DND-41 (cell line): ENCODE measurements at regions not wholly inside any gene's neighbourhood (a gene's known extent, or its start where the extent isn't known, plus 50 kb on each side); places are given as distances from the start of the nearest gene placed in this dataset.
"Not testable (repeated sequence)": the region's sequence is repeated elsewhere in the genome, so short reads cannot be mapped to it uniquely, and the experiment has no call there.

Source experiments
- ATAC-seq: fragments of 200-7000 bp; cut with Tn5 transposase; 3 replicates; pipeline ENCODE4 v1.9.1; 2021; ENCODE audit warnings: low read depth; ENCODE audit not compliant: insufficient read depth
- DNase-seq: peaks from one replicate; pipeline ENCODE4 v3.0.0-alpha.2; 2020
- H2AFZ ChIP-seq: 2 replicates; pipeline ENCODE4 v1.6.0; 2012; ENCODE audit warnings: low read depth, low read length
- H3K27ac ChIP-seq: 2 replicates; pipeline ENCODE4 v1.5.1; 2012; ENCODE audit warnings: low read length, inconsistent platforms
- H3K27me3 ChIP-seq: fragments of 200-600 bp; sonication (generic); 2 replicates; pipeline ENCODE4 v1.6.0; 2012; ENCODE audit warnings: low read length, mild to moderate bottlenecking, inconsistent platforms; ENCODE audit not compliant: insufficient read depth, poor library complexity
- H3K36me3 ChIP-seq: 2 replicates; pipeline ENCODE4 v1.5.1; 2012; ENCODE audit warnings: low read length, inconsistent platforms; ENCODE audit not compliant: insufficient read depth
- H3K4me1 ChIP-seq: 2 replicates; pipeline ENCODE4 v1.5.1; 2012; ENCODE audit warnings: mild to moderate bottlenecking, low read length; ENCODE audit not compliant: insufficient read depth
- H3K4me2 ChIP-seq: 2 replicates; pipeline ENCODE4 v1.6.0; 2012; ENCODE audit warnings: mild to moderate bottlenecking, moderate library complexity, low read length, inconsistent platforms; ENCODE audit not compliant: insufficient read depth
- H3K4me3 ChIP-seq, 2 experiments: fragments of 200-600 bp in 1 of 2; shearing (Covaris generic) in 1 of 2; 2 replicates each; pipeline ENCODE4 v1.5.1; 2012 to 2016; ENCODE audit warnings: inconsistent platforms in 2 of 2, low read length in 2 of 2, mild to moderate bottlenecking in 2 of 2, low read depth in 1 of 2, moderate library complexity in 1 of 2
- H3K79me2 ChIP-seq: 2 replicates; pipeline ENCODE4 v1.6.0; 2012; ENCODE audit warnings: low read length, inconsistent platforms; ENCODE audit not compliant: insufficient read depth
- H3K9ac ChIP-seq: 2 replicates; pipeline ENCODE4 v1.6.0; 2012; ENCODE audit warnings: low read depth, mild to moderate bottlenecking, inconsistent platforms, low read length, moderate library complexity
- H3K9me3 ChIP-seq: 2 replicates; pipeline ENCODE4 v1.5.1; 2012; ENCODE audit warnings: low read length, moderate library complexity, mild to moderate bottlenecking, inconsistent platforms; ENCODE audit not compliant: insufficient read depth, severe bottlenecking
- H4K20me1 ChIP-seq: 2 replicates; pipeline ENCODE4 v1.6.0; 2012; ENCODE audit warnings: low read length; ENCODE audit not compliant: insufficient read depth
- CTCF ChIP-seq: IDR thresholded peaks from 2 replicates; pipeline ENCODE4 v1.5.1; 2012; ENCODE audit warnings: borderline replicate concordance, low read length, moderate library complexity, mild to moderate bottlenecking; ENCODE audit not compliant: poor library complexity, severe bottlenecking; ENCODE audit errors: extremely low read depth
- EZH2 ChIP-seq: IDR thresholded peaks from 3 replicates; pipeline ENCODE4 v1.6.1; 2012; ENCODE audit warnings: borderline replicate concordance, low read depth, mild to moderate bottlenecking, moderate library complexity, low read length, inconsistent platforms; ENCODE audit not compliant: severe bottlenecking

DNA sequence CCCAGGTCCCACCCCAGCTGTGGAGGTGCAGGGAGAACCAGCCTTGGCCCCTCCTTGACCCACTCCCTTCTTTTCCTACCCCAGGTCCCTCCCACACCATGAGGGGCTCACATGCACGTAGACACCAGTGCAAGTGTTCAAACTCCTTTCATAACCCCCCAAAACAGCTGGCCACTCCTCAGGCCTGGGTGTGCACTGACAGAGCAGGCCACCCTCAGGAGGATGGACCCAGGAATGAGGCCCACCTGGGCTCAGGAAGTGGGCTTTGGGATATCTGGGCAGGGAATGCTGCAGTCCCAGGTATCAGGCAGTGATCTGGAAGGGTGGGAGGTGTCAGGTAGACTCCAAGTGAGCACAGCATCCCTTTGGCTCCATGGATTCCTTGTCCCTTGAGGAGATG is 723.8 kb downstream of the MATN1 start:
- no peak overlapping the region for H2AFZ ChIP-seq
- H3K4me3 ChIP-seq: no peak overlapping the region
- no peak overlapping the region for H3K4me2 ChIP-seq
- ATAC-seq: no peak
- no peaks in the 10 kb centered on the region for H4K20me1 ChIP-seq
- TF ChIP-seq CTCF (no peak), EZH2 (no peak)
- H3K36me3 ChIP-seq: no peaks in the 10 kb centered on the region
- no peaks in the 10 kb centered on the region for H3K27me3 ChIP-seq
- H3K9me3 ChIP-seq: peaks cover 2% of the 10 kb centered on the region
- no peak overlapping the region for H3K9ac ChIP-seq
- H3K4me1 ChIP-seq: no peaks in the 10 kb centered on the region
- no peak for DNase-seq
- no peak overlapping the region for H3K27ac ChIP-seq
- H3K79me2 ChIP-seq: no peaks in the 10 kb centered on the region

GRCh38 chr1:29998686-29999085 is 724.7 kb downstream of the MATN1 start:
- DNase-seq: no peak
- Histone ChIP-seq H3K27me3 (no peaks in the 10 kb centered on the region), H3K4me2 (no peak overlapping the region), H2AFZ (no peak overlapping the region), H3K36me3 (no peaks in the 10 kb centered on the region), H3K4me3 (no peak overlapping the region), H3K4me1 (no peaks in the 10 kb centered on the region), H3K9ac (no peak overlapping the region), H4K20me1 (no peaks in the 10 kb centered on the region), H3K79me2 (no peaks in the 10 kb centered on the region), H3K9me3 (peaks cover 5% of the 10 kb centered on the region), H3K27ac (no peak overlapping the region)
- ATAC-seq: no peak
- TF ChIP-seq CTCF (no peak), EZH2 (no peak)

DNA sequence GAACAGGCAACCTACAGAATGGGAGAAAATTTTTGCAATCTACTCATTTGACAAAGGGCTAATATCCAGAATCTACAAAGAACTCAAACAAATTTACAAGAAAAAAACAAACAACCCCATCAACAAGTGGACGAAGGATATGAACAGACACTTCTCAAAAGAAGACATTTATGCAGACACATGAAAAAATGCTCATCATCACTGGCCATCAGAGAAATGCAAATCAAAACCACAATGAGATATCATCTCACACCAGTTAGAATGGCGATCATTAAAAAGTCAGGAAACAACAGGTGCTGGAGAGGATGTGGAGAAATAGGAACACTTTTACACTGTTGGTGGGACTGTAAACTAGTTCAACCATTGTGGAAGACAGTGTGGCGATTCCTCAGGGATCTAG is 725.6 kb downstream of the MATN1 start:
- H3K27me3 ChIP-seq, H4K20me1 ChIP-seq, H3K79me2 ChIP-seq, H3K4me2 ChIP-seq, H3K4me1 ChIP-seq, ATAC-seq, H3K27ac ChIP-seq, H3K4me3 ChIP-seq, H3K9ac ChIP-seq, H2AFZ ChIP-seq, DNase-seq, H3K36me3 ChIP-seq: not testable (repeated sequence)
- peaks cover 14% of the 10 kb centered on the region for H3K9me3 ChIP-seq

GRCh38 chr1:29993950-29994349 is 729.4 kb downstream of the MATN1 start:
- ATAC-seq: no peak
- Histone ChIP-seq H3K9me3 (peaks cover 14% of the 10 kb centered on the region), H2AFZ (no peak overlapping the region), H3K79me2 (no peaks in the 10 kb centered on the region), H3K4me1 (no peaks in the 10 kb centered on the region), H3K9ac (no peak overlapping the region), H4K20me1 (no peaks in the 10 kb centered on the region), H3K27ac (no peak overlapping the region), H3K4me3 (no peak overlapping the region), H3K4me2 (no peak overlapping the region), H3K27me3 (no peaks in the 10 kb centered on the region), H3K36me3 (no peaks in the 10 kb centered on the region)
- no peak for TF ChIP-seq CTCF
- no peak for TF ChIP-seq EZH2
- DNase-seq: no peak
